ENCODE measurements at regions not wholly inside any gene's neighbourhood (a gene's known extent, or its start where the extent isn't known, plus 50 kb on each side); places are given as distances from the start of the nearest gene placed in this dataset.
A peak's percentile ranks its signal among the peaks of the same experiment; 100 is the strongest.

DNA sequence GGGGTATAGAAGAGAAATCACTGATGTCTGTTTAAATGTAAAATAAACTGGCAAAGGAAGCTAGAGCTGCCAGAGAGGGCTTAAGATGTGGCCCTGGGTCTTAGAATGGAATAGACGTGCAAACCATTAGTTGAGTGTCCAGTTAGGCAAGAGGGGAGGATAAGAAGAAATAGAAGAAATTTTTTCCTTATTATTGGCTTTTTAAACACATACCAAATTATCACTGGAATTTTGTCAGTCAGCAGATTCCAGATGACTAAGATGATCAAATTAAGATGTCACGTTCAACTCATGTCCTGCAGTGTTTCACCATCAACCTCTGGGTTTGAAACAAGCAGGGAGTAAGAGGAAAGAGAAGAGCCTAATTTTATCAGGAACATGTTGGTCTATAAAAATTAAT lies 71.6 kb upstream of the C1orf21 start:
- Histone ChIP-seq H3K27ac (peak overlapping the region in 1 of 2 donors; percentile 23), H3K9me3 (no peaks in the 10 kb centered on the region), H3K36me3 (no peaks in the 10 kb centered on the region), H3K4me1 (no peaks in the 10 kb centered on the region), H3K27me3 (no peaks in the 10 kb centered on the region), H3K4me3 (no peak overlapping the region)
- TF ChIP-seq POLR2AphosphoS5 (IDR thresholded peaks at IDR 0.05) (no peak), POLR2A (IDR thresholded peaks at IDR 0.05) (no peak)
- TF ChIP-seq, protein P1, sequence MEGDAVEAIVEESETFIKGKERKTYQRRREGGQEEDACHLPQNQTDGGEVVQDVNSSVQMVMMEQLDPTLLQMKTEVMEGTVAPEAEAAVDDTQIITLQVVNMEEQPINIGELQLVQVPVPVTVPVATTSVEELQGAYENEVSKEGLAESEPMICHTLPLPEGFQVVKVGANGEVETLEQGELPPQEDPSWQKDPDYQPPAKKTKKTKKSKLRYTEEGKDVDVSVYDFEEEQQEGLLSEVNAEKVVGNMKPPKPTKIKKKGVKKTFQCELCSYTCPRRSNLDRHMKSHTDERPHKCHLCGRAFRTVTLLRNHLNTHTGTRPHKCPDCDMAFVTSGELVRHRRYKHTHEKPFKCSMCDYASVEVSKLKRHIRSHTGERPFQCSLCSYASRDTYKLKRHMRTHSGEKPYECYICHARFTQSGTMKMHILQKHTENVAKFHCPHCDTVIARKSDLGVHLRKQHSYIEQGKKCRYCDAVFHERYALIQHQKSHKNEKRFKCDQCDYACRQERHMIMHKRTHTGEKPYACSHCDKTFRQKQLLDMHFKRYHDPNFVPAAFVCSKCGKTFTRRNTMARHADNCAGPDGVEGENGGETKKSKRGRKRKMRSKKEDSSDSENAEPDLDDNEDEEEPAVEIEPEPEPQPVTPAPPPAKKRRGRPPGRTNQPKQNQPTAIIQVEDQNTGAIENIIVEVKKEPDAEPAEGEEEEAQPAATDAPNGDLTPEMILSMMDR (IDR thresholded peaks at IDR 0.05), result no peak
- DNase-seq (ENCODE audit: low spot score in 2 of 2), result no peak
- intact Hi-C loops (cut with DNase I; ENCODE audit: low total_unique reads), result loop anchor here (5.0 kb wide), 1 partner anchor 172 kb away; no protein-coding TSS in a partner anchor

DNA sequence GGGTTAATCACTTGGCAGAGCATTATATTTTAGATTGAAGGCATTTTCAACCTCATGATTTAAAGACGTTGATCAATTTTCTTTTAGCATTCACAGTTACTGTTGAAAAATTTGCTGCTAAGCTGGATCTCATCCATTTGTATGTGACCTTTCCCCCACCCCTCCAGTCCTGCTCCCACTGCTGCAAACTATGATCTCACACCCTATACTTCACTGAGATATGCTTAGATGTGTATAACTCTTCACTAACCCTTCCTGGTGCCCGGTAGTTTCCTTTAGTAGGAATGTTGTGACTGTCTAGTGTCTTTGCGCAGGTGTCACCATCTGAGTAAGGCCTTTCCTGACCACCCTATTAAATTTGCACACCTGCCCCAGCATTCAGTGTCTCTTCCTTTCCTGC lies 67.0 kb upstream of the C1orf21 start:
- Histone ChIP-seq H3K4me3 (no peak overlapping the region), H3K4me1 (no peaks in the 10 kb centered on the region), H3K9me3 (no peaks in the 10 kb centered on the region), H3K27ac (no peak overlapping the region), H3K27me3 (no peaks in the 10 kb centered on the region), H3K36me3 (no peaks in the 10 kb centered on the region)
- DNase-seq (ENCODE audit: low spot score in 2 of 2), result no peak
- TF ChIP-seq POLR2A (IDR thresholded peaks at IDR 0.05) (no peak), POLR2AphosphoS5 (IDR thresholded peaks at IDR 0.05) (no peak)
- TF ChIP-seq, protein P1 (IDR thresholded peaks at IDR 0.05), result no peak
- intact Hi-C loops (cut with DNase I; ENCODE audit: low total_unique reads), result loop anchor here (5.0 kb wide), 1 partner anchor 167 kb away; no protein-coding TSS in a partner anchor

DNA sequence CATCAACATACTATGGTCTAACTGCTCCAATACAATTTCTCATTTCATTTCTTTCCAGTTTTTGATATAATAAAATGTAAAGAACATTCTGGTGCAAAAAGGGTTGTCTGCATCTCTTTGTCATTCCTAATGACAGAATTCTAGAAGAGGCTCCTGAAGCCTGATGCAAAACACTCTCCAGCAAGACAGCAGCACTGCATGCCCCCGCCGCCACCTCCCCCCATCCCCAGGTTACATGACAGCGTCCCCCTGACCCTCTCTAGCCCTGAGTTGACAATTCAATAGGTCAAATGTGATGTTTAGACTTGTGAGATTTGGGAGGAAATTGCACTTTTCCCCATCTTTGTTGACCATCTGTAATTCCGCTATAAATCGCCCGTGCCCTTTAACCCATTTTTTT lies 64.6 kb upstream of the C1orf21 start:
- H3K4me3 ChIP-seq, result no peak overlapping the region
- no peak overlapping the region for H3K27ac ChIP-seq
- intact Hi-C loops (cut with DNase I; ENCODE audit: low total_unique reads), result no loop called here
- H3K36me3 ChIP-seq, result no peaks in the 10 kb centered on the region
- no peaks in the 10 kb centered on the region for H3K4me1 ChIP-seq
- no peak for DNase-seq (ENCODE audit: low spot score in 2 of 2)
- no peaks in the 10 kb centered on the region for H3K9me3 ChIP-seq
- TF ChIP-seq, protein P1 (IDR thresholded peaks at IDR 0.05), result no peak
- TF ChIP-seq POLR2AphosphoS5 (IDR thresholded peaks at IDR 0.05), result no peak
- no peak for TF ChIP-seq POLR2A (IDR thresholded peaks at IDR 0.05)
- H3K27me3 ChIP-seq, result no peaks in the 10 kb centered on the region

DNA sequence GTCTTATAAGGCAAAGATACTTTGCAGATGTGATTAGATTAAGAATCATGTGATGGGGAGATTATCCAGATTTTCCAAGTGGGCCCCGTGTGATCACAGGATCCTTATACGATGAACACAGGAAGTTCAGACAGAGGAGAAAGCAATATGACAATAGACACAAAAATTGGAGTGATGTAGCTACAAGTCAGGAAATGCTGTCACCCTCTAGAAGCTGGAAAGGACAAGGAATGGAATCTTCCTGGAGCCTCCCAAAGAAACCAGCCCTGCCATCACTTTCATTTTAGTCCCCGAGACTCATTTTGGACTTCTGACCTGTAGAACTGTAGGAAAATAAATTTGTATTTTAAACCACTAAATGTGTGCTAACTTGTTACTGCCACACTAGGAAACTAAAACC lies 61.9 kb upstream of the C1orf21 start:
- TF ChIP-seq POLR2AphosphoS5 (IDR thresholded peaks at IDR 0.05) (no peak), POLR2A (IDR thresholded peaks at IDR 0.05) (no peak)
- TF ChIP-seq, protein P1 (IDR thresholded peaks at IDR 0.05), result no peak
- Histone ChIP-seq H3K9me3 (no peaks in the 10 kb centered on the region), H3K27ac (no peak overlapping the region), H3K4me1 (no peaks in the 10 kb centered on the region), H3K4me3 (no peak overlapping the region), H3K36me3 (no peaks in the 10 kb centered on the region), H3K27me3 (no peaks in the 10 kb centered on the region)
- intact Hi-C loops (cut with DNase I; ENCODE audit: low total_unique reads), result no loop called here
- DNase-seq (ENCODE audit: low spot score in 2 of 2), result no peak

DNA sequence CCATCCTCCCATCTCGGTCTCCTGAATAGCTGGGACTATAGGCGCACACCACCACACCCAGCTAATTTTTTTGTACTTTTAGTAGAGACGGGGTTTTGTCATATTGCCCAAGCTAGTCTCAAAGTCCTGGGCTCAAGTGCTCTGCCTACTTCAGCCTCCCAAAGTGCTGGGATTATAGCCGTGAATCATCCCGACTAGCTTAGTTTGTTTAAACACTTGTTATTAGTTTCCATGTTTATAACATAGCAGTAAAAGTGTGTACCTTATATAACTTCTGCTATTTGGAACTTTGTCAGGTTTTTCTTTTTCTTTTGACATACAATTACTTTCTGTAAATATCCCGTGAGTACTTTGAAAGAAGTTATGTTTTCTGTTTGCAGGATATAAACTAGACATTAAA lies 60.6 kb upstream of the C1orf21 start:
- Histone ChIP-seq H3K36me3 (no peaks in the 10 kb centered on the region), H3K27me3 (no peaks in the 10 kb centered on the region), H3K4me1 (no peaks in the 10 kb centered on the region), H3K9me3 (no peaks in the 10 kb centered on the region), H3K27ac (no peak overlapping the region), H3K4me3 (no peak overlapping the region)
- DNase-seq (ENCODE audit: low spot score in 2 of 2), result no peak
- TF ChIP-seq POLR2AphosphoS5 (IDR thresholded peaks at IDR 0.05), result no peak
- no peak for TF ChIP-seq POLR2A (IDR thresholded peaks at IDR 0.05)
- TF ChIP-seq, protein P1 (IDR thresholded peaks at IDR 0.05), result no peak
- intact Hi-C loops (cut with DNase I; ENCODE audit: low total_unique reads), result no loop called here

All from breast epithelium (tissue), 4 donors.